ENCODE measurements at regions not wholly inside any gene's neighbourhood (a gene's known extent, or its start where the extent isn't known, plus 50 kb on each side); places are given as distances from the start of the nearest gene placed in this dataset.

DNA sequence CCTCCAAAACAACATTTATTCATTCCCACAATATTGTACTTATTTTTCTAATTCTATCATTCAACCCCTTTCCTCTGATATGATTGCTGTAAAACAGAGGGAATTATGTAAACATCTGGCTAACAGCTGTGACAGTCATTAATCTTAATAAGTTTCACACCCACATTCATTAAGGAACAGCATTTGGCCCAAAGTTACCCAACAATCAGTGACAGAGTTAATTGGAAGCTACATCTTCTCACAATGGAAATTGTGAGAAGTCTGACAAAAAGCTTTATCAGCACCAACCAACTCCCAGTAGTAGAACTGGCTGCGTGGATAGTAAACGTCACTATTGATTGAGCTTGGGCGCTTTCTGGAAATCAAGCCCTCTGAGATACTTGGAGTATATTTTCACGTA, 165.8 kb upstream of the SLC24A5 start:
- no peak overlapping the region for H3K27ac ChIP-seq
- H3K9me3 ChIP-seq, result no peaks in the 10 kb centered on the region
- no peak overlapping the region for H3K4me3 ChIP-seq
- no peaks in the 10 kb centered on the region for H3K36me3 ChIP-seq
- no peak for ATAC-seq (ENCODE audit: insufficient number of reproducible peaks, low FRiP score, low read depth)
- TF ChIP-seq, protein P1, sequence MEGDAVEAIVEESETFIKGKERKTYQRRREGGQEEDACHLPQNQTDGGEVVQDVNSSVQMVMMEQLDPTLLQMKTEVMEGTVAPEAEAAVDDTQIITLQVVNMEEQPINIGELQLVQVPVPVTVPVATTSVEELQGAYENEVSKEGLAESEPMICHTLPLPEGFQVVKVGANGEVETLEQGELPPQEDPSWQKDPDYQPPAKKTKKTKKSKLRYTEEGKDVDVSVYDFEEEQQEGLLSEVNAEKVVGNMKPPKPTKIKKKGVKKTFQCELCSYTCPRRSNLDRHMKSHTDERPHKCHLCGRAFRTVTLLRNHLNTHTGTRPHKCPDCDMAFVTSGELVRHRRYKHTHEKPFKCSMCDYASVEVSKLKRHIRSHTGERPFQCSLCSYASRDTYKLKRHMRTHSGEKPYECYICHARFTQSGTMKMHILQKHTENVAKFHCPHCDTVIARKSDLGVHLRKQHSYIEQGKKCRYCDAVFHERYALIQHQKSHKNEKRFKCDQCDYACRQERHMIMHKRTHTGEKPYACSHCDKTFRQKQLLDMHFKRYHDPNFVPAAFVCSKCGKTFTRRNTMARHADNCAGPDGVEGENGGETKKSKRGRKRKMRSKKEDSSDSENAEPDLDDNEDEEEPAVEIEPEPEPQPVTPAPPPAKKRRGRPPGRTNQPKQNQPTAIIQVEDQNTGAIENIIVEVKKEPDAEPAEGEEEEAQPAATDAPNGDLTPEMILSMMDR (IDR thresholded peaks at IDR 0.05), result no peak
- H3K4me1 ChIP-seq (ENCODE audit: control insufficient read depth in 1 of 2, low read depth in 2 of 2), result no peaks in the 10 kb centered on the region
- DNase-seq (ENCODE audit: low spot score), result no peak
- H3K27me3 ChIP-seq (replicated peaks; ENCODE audit: insufficient read depth), result no peaks in the 10 kb centered on the region

GRCh38 chr15:47959617-47960413, 161.0 kb upstream of the SLC24A5 start:
- H3K4me1 ChIP-seq (ENCODE audit: control insufficient read depth in 1 of 2, low read depth in 2 of 2), result no peaks in the 10 kb centered on the region
- H3K36me3 ChIP-seq, result no peaks in the 10 kb centered on the region
- no peaks in the 10 kb centered on the region for H3K9me3 ChIP-seq
- H3K27me3 ChIP-seq (replicated peaks; ENCODE audit: insufficient read depth), result no peaks in the 10 kb centered on the region
- no peak for DNase-seq (ENCODE audit: low spot score)
- H3K27ac ChIP-seq, result no peak overlapping the region
- H3K4me3 ChIP-seq, result no peak overlapping the region
- ATAC-seq (ENCODE audit: insufficient number of reproducible peaks, low FRiP score, low read depth), result no peak
- TF ChIP-seq, protein P1 (IDR thresholded peaks at IDR 0.05), result no peak

DNA sequence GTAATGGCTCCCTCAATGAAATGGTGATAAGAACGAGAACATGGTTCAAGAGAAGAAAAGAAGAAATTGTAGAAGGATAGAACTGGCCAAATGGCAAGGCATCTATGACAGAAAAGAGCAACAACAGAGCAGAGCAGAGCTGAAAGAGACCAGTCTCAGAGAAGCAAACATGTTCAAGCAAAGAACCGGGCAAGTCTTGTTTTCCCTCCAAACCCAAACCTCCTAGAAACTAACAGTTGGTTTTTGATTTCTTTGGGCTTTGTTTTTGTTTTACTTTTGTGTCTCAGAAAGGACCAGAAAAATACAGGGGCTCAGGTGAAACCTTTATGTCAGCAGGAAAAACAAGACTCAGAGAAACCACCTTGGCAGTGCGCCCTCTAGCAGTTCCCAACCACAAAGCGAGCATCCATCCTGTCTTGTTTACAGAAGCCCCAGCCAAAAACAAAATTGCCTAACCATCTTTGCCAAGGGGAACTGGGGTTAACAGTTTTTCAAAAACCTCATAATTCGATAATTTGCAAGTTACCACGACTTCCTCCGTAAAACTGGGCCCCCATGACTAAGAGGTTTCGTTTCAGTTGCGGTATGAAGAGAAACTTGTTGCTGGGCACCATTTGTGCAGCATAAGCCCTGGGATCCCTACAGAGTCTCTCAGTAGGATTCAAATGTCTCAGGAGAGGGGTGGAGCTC, 159.2 kb upstream of the SLC24A5 start:
- no peak overlapping the region for H3K4me3 ChIP-seq
- no peaks in the 10 kb centered on the region for H3K9me3 ChIP-seq
- H3K27ac ChIP-seq, result no peak overlapping the region
- no peaks in the 10 kb centered on the region for H3K27me3 ChIP-seq (replicated peaks; ENCODE audit: insufficient read depth)
- no peaks in the 10 kb centered on the region for H3K4me1 ChIP-seq (ENCODE audit: control insufficient read depth in 1 of 2, low read depth in 2 of 2)
- TF ChIP-seq, protein P1 (IDR thresholded peaks at IDR 0.05), result no peak
- DNase-seq (ENCODE audit: low spot score), result no peak
- no peaks in the 10 kb centered on the region for H3K36me3 ChIP-seq
- ATAC-seq (ENCODE audit: insufficient number of reproducible peaks, low FRiP score, low read depth), result no peak

GRCh38 chr15:47963265-47963664, 157.5 kb upstream of the SLC24A5 start:
- Histone ChIP-seq H3K36me3 (no peaks in the 10 kb centered on the region), H3K27me3 (replicated peaks; ENCODE audit: insufficient read depth) (no peaks in the 10 kb centered on the region), H3K4me1 (ENCODE audit: control insufficient read depth in 1 of 2, low read depth in 2 of 2) (no peaks in the 10 kb centered on the region), H3K9me3 (no peaks in the 10 kb centered on the region), H3K4me3 (no peak overlapping the region), H3K27ac (no peak overlapping the region)
- TF ChIP-seq, protein P1 (IDR thresholded peaks at IDR 0.05), result no peak
- no peak for DNase-seq (ENCODE audit: low spot score)
- no peak for ATAC-seq (ENCODE audit: insufficient number of reproducible peaks, low FRiP score, low read depth)

GRCh38 chr15:47964229-47964628, 156.6 kb upstream of the SLC24A5 start:
- H3K36me3 ChIP-seq, result no peaks in the 10 kb centered on the region
- TF ChIP-seq, protein P1 (IDR thresholded peaks at IDR 0.05), result no peak
- H3K9me3 ChIP-seq, result no peaks in the 10 kb centered on the region
- H3K4me3 ChIP-seq, result no peak overlapping the region
- H3K4me1 ChIP-seq (ENCODE audit: control insufficient read depth in 1 of 2, low read depth in 2 of 2), result no peaks in the 10 kb centered on the region
- no peak overlapping the region for H3K27ac ChIP-seq
- DNase-seq (ENCODE audit: low spot score), result no peak
- ATAC-seq (ENCODE audit: insufficient number of reproducible peaks, low FRiP score, low read depth), result no peak
- no peaks in the 10 kb centered on the region for H3K27me3 ChIP-seq (replicated peaks; ENCODE audit: insufficient read depth)

Data from thoracic aorta (tissue), 2 donors.